ENCODE measurements at regions not wholly inside any gene's neighbourhood (a gene's known extent, or its start where the extent isn't known, plus 50 kb on each side); places are given as distances from the start of the nearest gene placed in this dataset.
"Not testable (repeated sequence)": the region's sequence is repeated elsewhere in the genome, so short reads cannot be mapped to it uniquely, and the experiment has no call there.

- TF ChIP-seq, protein P1, sequence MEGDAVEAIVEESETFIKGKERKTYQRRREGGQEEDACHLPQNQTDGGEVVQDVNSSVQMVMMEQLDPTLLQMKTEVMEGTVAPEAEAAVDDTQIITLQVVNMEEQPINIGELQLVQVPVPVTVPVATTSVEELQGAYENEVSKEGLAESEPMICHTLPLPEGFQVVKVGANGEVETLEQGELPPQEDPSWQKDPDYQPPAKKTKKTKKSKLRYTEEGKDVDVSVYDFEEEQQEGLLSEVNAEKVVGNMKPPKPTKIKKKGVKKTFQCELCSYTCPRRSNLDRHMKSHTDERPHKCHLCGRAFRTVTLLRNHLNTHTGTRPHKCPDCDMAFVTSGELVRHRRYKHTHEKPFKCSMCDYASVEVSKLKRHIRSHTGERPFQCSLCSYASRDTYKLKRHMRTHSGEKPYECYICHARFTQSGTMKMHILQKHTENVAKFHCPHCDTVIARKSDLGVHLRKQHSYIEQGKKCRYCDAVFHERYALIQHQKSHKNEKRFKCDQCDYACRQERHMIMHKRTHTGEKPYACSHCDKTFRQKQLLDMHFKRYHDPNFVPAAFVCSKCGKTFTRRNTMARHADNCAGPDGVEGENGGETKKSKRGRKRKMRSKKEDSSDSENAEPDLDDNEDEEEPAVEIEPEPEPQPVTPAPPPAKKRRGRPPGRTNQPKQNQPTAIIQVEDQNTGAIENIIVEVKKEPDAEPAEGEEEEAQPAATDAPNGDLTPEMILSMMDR (IDR thresholded peaks at IDR 0.05) = not testable (repeated sequence)
- TF ChIP-seq POLR2A (IDR thresholded peaks at IDR 0.05) = not testable (repeated sequence)
These were observed 104.7 kb downstream of the CCDC71L start for GRCh38 chr7:106556244-106556643.
